ENCODE measurements at regions not wholly inside any gene's neighbourhood (a gene's known extent, or its start where the extent isn't known, plus 50 kb on each side); places are given as distances from the start of the nearest gene placed in this dataset.

- TF ChIP-seq CTCF (IDR thresholded peaks at IDR 0.05) (no peak), POLR2A (IDR thresholded peaks at IDR 0.05) (no peak)
- WGBS, 2 donors, result 42 to 81% methylated on average over 1 of the region's 1 CpG
- no peak overlapping the region for H3K4me3 ChIP-seq (ENCODE audit: low read depth, poor library complexity, severe bottlenecking)
- DNase-seq (ENCODE audit: low spot score in 2 of 2), result no peak
- intact Hi-C loops (cut with DNase I; ENCODE audit: low total_unique reads), result no loop called here
Observed at GRCh38 chr17:55642741-55643140, 79.9 kb downstream of the TMEM100 start.

GRCh38 chr17:55641676-55642081 lies 81.0 kb downstream of the TMEM100 start:
- no peak for TF ChIP-seq POLR2A (IDR thresholded peaks at IDR 0.05)
- no peak for TF ChIP-seq CTCF (IDR thresholded peaks at IDR 0.05)
- intact Hi-C loops (cut with DNase I; ENCODE audit: low total_unique reads), result no loop called here
- WGBS, 2 donors, result 39 to 48% methylated on average over 3 of the region's 3 CpGs
- no peak overlapping the region for H3K4me3 ChIP-seq (ENCODE audit: low read depth, poor library complexity, severe bottlenecking)
- peak; percentile 44 to 92 for DNase-seq (ENCODE audit: low spot score in 2 of 2)

- 66 to 71% methylated on average over 4 of the region's 4 CpGs for WGBS, 2 donors
- intact Hi-C loops (cut with DNase I; ENCODE audit: low total_unique reads), result no loop called here
- no peak for DNase-seq (ENCODE audit: low spot score in 2 of 2)
- TF ChIP-seq CTCF (IDR thresholded peaks at IDR 0.05) (no peak), POLR2A (IDR thresholded peaks at IDR 0.05) (no peak)
- no peak overlapping the region for H3K4me3 ChIP-seq (ENCODE audit: low read depth, poor library complexity, severe bottlenecking)
Observed at GRCh38 chr17:55639096-55639495, 83.6 kb downstream of the TMEM100 start.

GRCh38 chr17:55635253-55635914 lies 87.3 kb downstream of the TMEM100 start:
- intact Hi-C loops (cut with DNase I; ENCODE audit: low total_unique reads), result no loop called here
- 21 to 26% methylated on average over 5 of the region's 5 CpGs for WGBS, 2 donors
- TF ChIP-seq POLR2A (IDR thresholded peaks at IDR 0.05), result no peak
- TF ChIP-seq CTCF (IDR thresholded peaks at IDR 0.05), result no peak
- DNase-seq (ENCODE audit: low spot score in 2 of 2), result no peak
- no peak overlapping the region for H3K4me3 ChIP-seq (ENCODE audit: low read depth, poor library complexity, severe bottlenecking)

- 41 to 50% methylated on average over 3 of the region's 3 CpGs for WGBS, 2 donors
- no peak for DNase-seq (ENCODE audit: low spot score in 2 of 2)
- TF ChIP-seq CTCF (IDR thresholded peaks at IDR 0.05) (no peak), POLR2A (IDR thresholded peaks at IDR 0.05) (no peak)
- intact Hi-C loops (cut with DNase I; ENCODE audit: low total_unique reads), result no loop called here
- H3K4me3 ChIP-seq (ENCODE audit: low read depth, poor library complexity, severe bottlenecking), result no peak overlapping the region
Observed at GRCh38 chr17:55634702-55635101, 88.0 kb downstream of the TMEM100 start.

- intact Hi-C loops (cut with DNase I; ENCODE audit: low total_unique reads), result no loop called here
- H3K4me3 ChIP-seq (ENCODE audit: low read depth, poor library complexity, severe bottlenecking), result no peak overlapping the region
- TF ChIP-seq CTCF (IDR thresholded peaks at IDR 0.05), result no peak
- TF ChIP-seq POLR2A (IDR thresholded peaks at IDR 0.05), result no peak
- DNase-seq (ENCODE audit: low spot score in 2 of 2), result no peak
- 43 to 47% methylated on average over 2 of the region's 2 CpGs for WGBS, 2 donors
Observed at GRCh38 chr17:55632893-55633292, 89.8 kb downstream of the TMEM100 start.

All from lower leg skin (tissue), 4 donors.